ENCODE measurements at regions not wholly inside any gene's neighbourhood (a gene's known extent, or its start where the extent isn't known, plus 50 kb on each side); places are given as distances from the start of the nearest gene placed in this dataset.
A peak's percentile ranks its signal among the peaks of the same experiment; 100 is the strongest.
"Not testable (repeated sequence)": the region's sequence is repeated elsewhere in the genome, so short reads cannot be mapped to it uniquely, and the experiment has no call there.

DNA sequence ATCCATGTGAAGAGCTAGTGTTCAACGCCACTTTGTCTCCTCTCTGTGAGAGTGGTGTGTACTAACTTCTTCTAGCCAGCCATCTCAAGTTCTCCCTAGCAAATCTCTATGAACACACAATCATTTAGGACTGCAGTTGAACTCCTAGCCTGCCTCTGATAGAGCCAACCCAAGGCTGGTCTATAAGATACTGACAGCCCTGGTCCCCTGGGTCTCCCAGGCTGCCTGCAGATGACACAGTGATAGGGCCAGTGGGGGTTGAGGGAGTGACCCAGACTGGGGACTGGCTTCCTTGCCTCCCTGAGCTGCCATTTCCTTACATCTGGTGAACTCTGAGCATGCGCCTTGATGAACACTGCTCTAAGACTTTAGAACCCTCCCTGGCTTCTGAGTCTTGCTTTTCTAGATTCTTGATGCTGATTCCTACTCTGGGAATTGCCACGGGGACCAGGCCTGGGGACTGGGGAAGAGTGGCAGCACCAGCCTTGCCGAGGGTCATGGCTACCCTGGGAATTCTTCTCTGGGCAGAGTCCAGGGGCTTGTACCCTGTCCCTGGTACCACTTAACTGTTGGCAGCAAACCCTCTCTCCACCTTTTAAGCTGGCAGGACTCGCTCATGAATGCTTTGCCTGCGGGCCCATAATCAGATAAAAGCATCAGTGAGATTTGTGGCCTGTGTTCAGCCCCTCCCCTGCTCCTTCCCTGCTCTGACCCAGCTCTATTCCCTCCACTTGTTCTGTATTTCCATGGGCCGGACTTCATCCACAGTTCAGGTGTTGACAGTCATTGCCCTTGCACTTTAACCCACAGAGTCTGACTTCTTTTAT lies 130.8 kb upstream of the CHD6 start:
- Mint-ChIP-seq H3K27me3 (ENCODE audit: insufficient read depth) (peaks cover 9% of the 10 kb centered on the region), H3K36me3 (ENCODE audit: low read depth) (no peaks in the 10 kb centered on the region), H3K4me3 (no peak overlapping the region), H3K4me1 (ENCODE audit: low read depth) (no peaks in the 10 kb centered on the region), H3K9me3 (no peaks in the 10 kb centered on the region), H3K27ac (no peak overlapping the region)
- intact Hi-C loops (cut with micrococcal nuclease), result no loop called here
- no peak for DNase-seq (ENCODE audit: low spot score)

DNA sequence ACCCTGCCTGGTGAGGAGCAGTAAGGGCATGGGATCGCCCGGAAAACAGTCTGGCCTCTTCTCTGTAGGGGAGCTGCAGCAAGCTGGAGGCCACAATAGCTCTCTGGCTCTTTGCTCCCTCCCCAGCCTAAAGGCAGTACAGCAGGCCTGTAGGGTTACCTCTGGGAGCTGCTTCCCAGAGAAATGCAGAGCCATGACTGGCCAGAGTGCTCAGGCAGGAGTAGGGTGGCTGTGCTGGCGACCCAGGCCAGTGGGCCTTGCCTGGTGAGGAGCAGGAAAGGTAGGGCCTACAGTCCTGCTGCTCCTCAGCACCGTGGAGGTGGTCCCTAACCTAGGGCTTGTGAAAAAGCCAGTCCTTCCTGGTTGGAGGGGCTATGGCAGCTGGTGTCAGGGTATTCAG lies 129.9 kb upstream of the CHD6 start:
- no peak for DNase-seq (ENCODE audit: low spot score)
- Mint-ChIP-seq H3K4me3 (no peak overlapping the region), H3K9me3 (no peaks in the 10 kb centered on the region), H3K4me1 (ENCODE audit: low read depth) (no peaks in the 10 kb centered on the region), H3K27ac (no peak overlapping the region), H3K27me3 (ENCODE audit: insufficient read depth) (peaks cover 10% of the 10 kb centered on the region), H3K36me3 (ENCODE audit: low read depth) (no peaks in the 10 kb centered on the region)
- intact Hi-C loops (cut with micrococcal nuclease), result no loop called here

DNA sequence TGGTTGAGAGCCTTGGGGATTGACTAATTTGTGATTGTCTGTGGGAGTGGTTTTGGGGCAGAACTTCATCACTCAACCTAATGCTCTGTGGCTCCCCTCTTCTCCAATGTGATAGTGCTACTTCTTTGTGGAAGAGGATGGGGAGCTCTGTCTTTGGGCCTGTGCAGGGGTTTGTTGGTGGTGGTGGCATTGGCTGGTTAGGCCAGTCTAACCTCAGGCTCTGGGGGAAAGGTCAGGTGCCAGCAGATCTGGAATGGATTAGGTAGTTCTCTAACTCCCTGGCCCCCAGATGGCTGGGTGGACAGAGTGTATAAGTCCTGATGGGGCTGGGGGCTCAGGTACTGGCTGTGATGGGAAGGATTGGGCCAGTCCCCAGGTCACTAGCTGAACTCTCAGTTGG lies 129.0 kb upstream of the CHD6 start:
- Mint-ChIP-seq H3K36me3 (ENCODE audit: low read depth) (no peaks in the 10 kb centered on the region), H3K9me3 (no peaks in the 10 kb centered on the region), H3K4me3 (no peak overlapping the region), H3K4me1 (ENCODE audit: low read depth) (no peaks in the 10 kb centered on the region), H3K27ac (no peak overlapping the region), H3K27me3 (ENCODE audit: insufficient read depth) (peaks cover 12% of the 10 kb centered on the region)
- DNase-seq (ENCODE audit: low spot score), result no peak
- intact Hi-C loops (cut with micrococcal nuclease), result no loop called here

DNA sequence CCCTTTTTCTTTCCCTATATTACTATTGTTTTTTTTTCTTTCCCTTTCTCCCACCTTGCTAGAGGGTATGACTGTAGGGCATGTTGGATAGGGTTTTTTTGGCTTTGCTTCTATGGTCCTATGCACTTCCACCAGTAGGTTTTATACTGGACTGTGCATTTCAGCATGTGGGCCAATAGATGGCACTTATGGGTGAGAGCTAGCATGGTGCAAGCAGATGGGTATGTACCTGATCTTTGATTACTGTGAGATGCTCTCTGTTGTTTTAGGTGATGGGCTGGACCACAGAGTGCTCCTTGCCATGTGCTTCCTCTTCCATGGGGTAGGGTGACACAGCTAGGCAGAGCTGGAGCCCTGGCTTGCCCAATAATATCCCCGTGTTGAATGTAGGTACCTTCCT lies 128.5 kb upstream of the CHD6 start:
- no peak overlapping the region for H3K4me3 Mint-ChIP-seq
- DNase-seq (ENCODE audit: low spot score), result no peak
- H3K27ac Mint-ChIP-seq, result no peak overlapping the region
- H3K9me3 Mint-ChIP-seq, result no peaks in the 10 kb centered on the region
- intact Hi-C loops (cut with micrococcal nuclease), result no loop called here
- H3K4me1 Mint-ChIP-seq (ENCODE audit: low read depth), result no peaks in the 10 kb centered on the region
- H3K27me3 Mint-ChIP-seq (ENCODE audit: insufficient read depth), result peaks cover 10% of the 10 kb centered on the region
- no peaks in the 10 kb centered on the region for H3K36me3 Mint-ChIP-seq (ENCODE audit: low read depth)

GRCh38 chr20:41738604-41739206 lies 120.5 kb upstream of the CHD6 start:
- H3K4me1 Mint-ChIP-seq (ENCODE audit: low read depth), result no peaks in the 10 kb centered on the region
- intact Hi-C loops (cut with micrococcal nuclease), result no loop called here

GRCh38 chr20:41735949-41736348 lies 117.8 kb upstream of the CHD6 start:
- intact Hi-C loops (cut with micrococcal nuclease), result no loop called here
- Mint-ChIP-seq H3K27me3 (ENCODE audit: insufficient read depth) (no peaks in the 10 kb centered on the region), H3K36me3 (ENCODE audit: low read depth) (no peaks in the 10 kb centered on the region), H3K4me3 (no peak overlapping the region), H3K4me1 (ENCODE audit: low read depth) (no peaks in the 10 kb centered on the region), H3K9me3 (no peaks in the 10 kb centered on the region), H3K27ac (no peak overlapping the region)
- DNase-seq (ENCODE audit: low spot score), result no peak

More at GRCh38 chr20:41738604-41739206, 120.5 kb upstream of the CHD6 start:
- Mint-ChIP-seq H3K4me3 (no peak overlapping the region), H3K9me3 (no peaks in the 10 kb centered on the region), H3K36me3 (ENCODE audit: low read depth) (no peaks in the 10 kb centered on the region), H3K27me3 (ENCODE audit: insufficient read depth) (peaks cover 2% of the 10 kb centered on the region), H3K27ac (no peak overlapping the region)
- DNase-seq (ENCODE audit: low spot score), result peak; percentile 4

- Mint-ChIP-seq H3K27me3 (ENCODE audit: insufficient read depth) (no peaks in the 10 kb centered on the region), H3K4me3 (no peak overlapping the region), H3K36me3 (ENCODE audit: low read depth) (no peaks in the 10 kb centered on the region), H3K27ac (no peak overlapping the region), H3K4me1 (ENCODE audit: low read depth) (no peaks in the 10 kb centered on the region), H3K9me3 (no peaks in the 10 kb centered on the region)
- peak; percentile 7 for DNase-seq (ENCODE audit: low spot score)
- intact Hi-C loops (cut with micrococcal nuclease), result no loop called here
Observed at GRCh38 chr20:41734506-41734945, 116.3 kb upstream of the CHD6 start.

GRCh38 chr20:41733151-41733550 lies 115.0 kb upstream of the CHD6 start:
- Mint-ChIP-seq H3K27ac (no peak overlapping the region), H3K4me1 (ENCODE audit: low read depth) (no peaks in the 10 kb centered on the region), H3K27me3 (ENCODE audit: insufficient read depth) (no peaks in the 10 kb centered on the region), H3K9me3 (no peaks in the 10 kb centered on the region), H3K36me3 (ENCODE audit: low read depth) (no peaks in the 10 kb centered on the region), H3K4me3 (no peak overlapping the region)
- no peak for DNase-seq (ENCODE audit: low spot score)
- intact Hi-C loops (cut with micrococcal nuclease), result no loop called here

DNA sequence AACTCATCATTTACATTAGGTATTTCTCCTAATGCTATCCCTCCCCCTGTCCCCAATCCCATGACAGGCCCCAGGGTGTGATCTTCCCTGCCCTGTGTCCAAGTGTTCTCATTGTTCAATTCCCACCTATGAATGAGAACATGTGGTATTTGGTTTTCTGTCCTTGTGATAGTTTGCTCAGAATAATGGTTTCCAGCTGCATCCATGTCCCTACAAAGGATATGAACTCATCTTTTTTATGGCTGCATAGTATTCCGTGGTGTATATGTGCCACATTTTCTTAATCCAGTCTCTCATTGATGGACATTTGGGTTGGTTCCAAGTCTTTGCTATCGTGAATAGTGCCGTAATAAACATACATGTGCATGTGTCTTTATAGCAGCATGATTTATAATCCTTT lies 113.0 kb upstream of the CHD6 start:
- H3K4me3 Mint-ChIP-seq; H3K4me1 Mint-ChIP-seq (ENCODE audit: low read depth); H3K9me3 Mint-ChIP-seq; H3K27ac Mint-ChIP-seq; intact Hi-C loops (cut with micrococcal nuclease); H3K27me3 Mint-ChIP-seq (ENCODE audit: insufficient read depth); DNase-seq (ENCODE audit: low spot score); H3K36me3 Mint-ChIP-seq (ENCODE audit: low read depth): not testable (repeated sequence)

DNA sequence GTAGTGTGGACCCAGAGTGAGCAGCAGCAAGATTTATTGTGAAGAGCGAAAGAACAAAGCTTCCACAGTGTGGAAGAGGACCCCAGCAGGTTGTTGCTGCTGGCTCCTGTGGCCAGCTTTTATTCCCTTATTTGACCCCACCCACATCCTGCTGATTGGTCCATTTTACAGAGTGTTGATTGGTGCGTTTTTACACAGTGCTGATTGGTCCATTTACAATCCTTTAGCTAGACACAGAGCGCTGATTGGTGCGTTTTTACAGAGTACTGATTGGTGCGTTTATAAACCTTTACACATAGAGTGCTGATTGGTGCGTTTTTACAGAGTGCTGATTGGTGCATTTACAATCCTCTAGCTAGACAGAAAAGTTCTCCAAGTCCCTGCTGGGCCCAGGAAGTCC lies 109.5 kb upstream of the CHD6 start:
- H3K9me3 Mint-ChIP-seq; H3K27ac Mint-ChIP-seq; H3K4me1 Mint-ChIP-seq (ENCODE audit: low read depth); intact Hi-C loops (cut with micrococcal nuclease); DNase-seq (ENCODE audit: low spot score); H3K4me3 Mint-ChIP-seq; H3K27me3 Mint-ChIP-seq (ENCODE audit: insufficient read depth); H3K36me3 Mint-ChIP-seq (ENCODE audit: low read depth): not testable (repeated sequence)

- no peak for DNase-seq (ENCODE audit: low spot score)
- H3K36me3 Mint-ChIP-seq (ENCODE audit: low read depth), result no peaks in the 10 kb centered on the region
- H3K27ac Mint-ChIP-seq, result no peak overlapping the region
- no peaks in the 10 kb centered on the region for H3K4me1 Mint-ChIP-seq (ENCODE audit: low read depth)
- H3K27me3 Mint-ChIP-seq (ENCODE audit: insufficient read depth), result no peaks in the 10 kb centered on the region
- no peak overlapping the region for H3K4me3 Mint-ChIP-seq
- intact Hi-C loops (cut with micrococcal nuclease), result no loop called here
- peaks cover 5% of the 10 kb centered on the region for H3K9me3 Mint-ChIP-seq
Observed at GRCh38 chr20:41726727-41727126, 108.5 kb upstream of the CHD6 start.

DNA sequence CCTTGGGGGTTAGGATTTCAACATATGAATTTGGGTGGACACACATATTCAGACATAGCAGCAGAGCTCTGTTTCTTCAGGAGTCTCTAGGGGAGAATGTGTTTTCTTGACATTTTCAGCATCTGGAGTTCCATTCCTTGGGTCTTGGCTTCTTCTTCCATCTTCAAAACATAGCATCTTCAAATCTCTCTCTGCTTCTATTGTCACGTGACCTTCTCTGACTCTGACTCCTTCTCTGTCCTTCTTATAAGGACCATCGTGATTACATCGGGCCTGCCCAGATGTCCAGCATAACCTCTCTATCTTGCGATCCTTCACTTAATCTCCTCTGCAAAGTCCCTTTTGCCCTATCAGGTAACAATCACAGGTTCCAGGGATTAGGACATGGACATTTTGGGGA lies 101.0 kb upstream of the CHD6 start:
- intact Hi-C loops (cut with micrococcal nuclease), result no loop called here
- H3K27me3 Mint-ChIP-seq (ENCODE audit: insufficient read depth), result no peaks in the 10 kb centered on the region
- DNase-seq (ENCODE audit: low spot score), result no peak
- H3K9me3 Mint-ChIP-seq, result no peaks in the 10 kb centered on the region
- H3K4me1 Mint-ChIP-seq (ENCODE audit: low read depth), result no peaks in the 10 kb centered on the region
- no peaks in the 10 kb centered on the region for H3K36me3 Mint-ChIP-seq (ENCODE audit: low read depth)
- H3K4me3 Mint-ChIP-seq, result no peak overlapping the region
- no peak overlapping the region for H3K27ac Mint-ChIP-seq

GRCh38 chr20:41717483-41717882 lies 99.3 kb upstream of the CHD6 start:
- Mint-ChIP-seq H3K36me3 (ENCODE audit: low read depth) (no peaks in the 10 kb centered on the region), H3K4me1 (ENCODE audit: low read depth) (no peaks in the 10 kb centered on the region), H3K9me3 (no peaks in the 10 kb centered on the region), H3K4me3 (no peak overlapping the region), H3K27ac (no peak overlapping the region), H3K27me3 (ENCODE audit: insufficient read depth) (no peaks in the 10 kb centered on the region)
- no peak for DNase-seq (ENCODE audit: low spot score)
- intact Hi-C loops (cut with micrococcal nuclease), result no loop called here

Measured in activated T-helper 1 cell treated with anti-CD3 and anti-CD28 coated beads, Interleukin-12 subunit alpha, Interleukin-12 subunit beta, Interleukin-2, Interleukin-4 antibody, amounts not matched to agents 30 ng/mL and 10 ng/mL and 1 ng/mL, durations not matched to agents 14 hours and 24 hours and 36 hours (primary cell).